OCI-LY7 (cell line): ENCODE measurements at regions not wholly inside any gene's neighbourhood (a gene's known extent, or its start where the extent isn't known, plus 50 kb on each side); places are given as distances from the start of the nearest gene placed in this dataset.
"Not testable (repeated sequence)": the region's sequence is repeated elsewhere in the genome, so short reads cannot be mapped to it uniquely, and the experiment has no call there.

ENCODE experiments used
- EZH2phosphoT487 ChIP-seq: fragments of 200-600 bp; sonication (generic); IDR thresholded peaks from 2 replicates; pipeline ENCODE4 v1.6.1; 2018; ENCODE audit warnings: low read depth, borderline replicate concordance, mild to moderate bottlenecking, mixed run types, antibody characterized with exemption, low read length, moderate library complexity, mixed read lengths
- TF ChIP-seq, protein P1 (sequence below): fragments of 200-600 bp; sonication (generic); conservative IDR thresholded peaks from 2 replicates; pipeline ENCODE4 v1.5.1; 2014; ENCODE audit warnings: mild to moderate bottlenecking, antibody characterized with exemption, low read length, moderate library complexity, mixed read lengths

DNA sequence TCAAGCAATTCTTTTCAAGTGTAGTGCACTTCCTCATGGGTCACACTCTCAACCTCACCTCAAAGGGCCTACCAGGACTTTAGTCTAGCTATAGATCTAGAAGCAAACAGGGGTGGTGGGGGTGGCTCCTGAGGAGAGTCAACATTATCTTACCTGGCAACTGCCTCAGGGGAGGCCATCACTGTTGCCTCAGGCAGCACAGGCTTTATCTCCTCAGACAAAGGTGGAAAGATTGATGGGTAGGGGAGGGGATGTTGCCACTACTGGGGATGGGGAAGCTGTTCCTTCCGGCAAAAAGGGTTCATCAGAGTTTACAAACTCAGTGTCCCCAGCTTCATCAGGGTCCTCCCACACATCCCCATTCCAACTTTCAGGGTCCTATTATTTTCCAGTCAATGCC is 87.4 kb upstream of the CYRIA start:
- not testable (repeated sequence) for TF ChIP-seq EZH2phosphoT487
- TF ChIP-seq, protein P1, sequence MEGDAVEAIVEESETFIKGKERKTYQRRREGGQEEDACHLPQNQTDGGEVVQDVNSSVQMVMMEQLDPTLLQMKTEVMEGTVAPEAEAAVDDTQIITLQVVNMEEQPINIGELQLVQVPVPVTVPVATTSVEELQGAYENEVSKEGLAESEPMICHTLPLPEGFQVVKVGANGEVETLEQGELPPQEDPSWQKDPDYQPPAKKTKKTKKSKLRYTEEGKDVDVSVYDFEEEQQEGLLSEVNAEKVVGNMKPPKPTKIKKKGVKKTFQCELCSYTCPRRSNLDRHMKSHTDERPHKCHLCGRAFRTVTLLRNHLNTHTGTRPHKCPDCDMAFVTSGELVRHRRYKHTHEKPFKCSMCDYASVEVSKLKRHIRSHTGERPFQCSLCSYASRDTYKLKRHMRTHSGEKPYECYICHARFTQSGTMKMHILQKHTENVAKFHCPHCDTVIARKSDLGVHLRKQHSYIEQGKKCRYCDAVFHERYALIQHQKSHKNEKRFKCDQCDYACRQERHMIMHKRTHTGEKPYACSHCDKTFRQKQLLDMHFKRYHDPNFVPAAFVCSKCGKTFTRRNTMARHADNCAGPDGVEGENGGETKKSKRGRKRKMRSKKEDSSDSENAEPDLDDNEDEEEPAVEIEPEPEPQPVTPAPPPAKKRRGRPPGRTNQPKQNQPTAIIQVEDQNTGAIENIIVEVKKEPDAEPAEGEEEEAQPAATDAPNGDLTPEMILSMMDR, result not testable (repeated sequence)
